GM18507 (cell line): ENCODE measurements at regions not wholly inside any gene's neighbourhood (a gene's known extent, or its start where the extent isn't known, plus 50 kb on each side); places are given as distances from the start of the nearest gene placed in this dataset.

Experiments
- DNase-seq: peaks from one replicate; pipeline ENCODE4 v3.0.0; 2011; ENCODE audit warnings: low read depth; ENCODE audit not compliant: insufficient read length; ENCODE audit errors: extremely low spot score
- FAIRE-seq: peaks from 2 replicates; lab custom pipeline; 2011; peaks lifted over from hg19 to GRCh38; lab: Jason Lieb, UNC

GRCh38 chr15:98131924-98132323 is 171.4 kb downstream of the ARRDC4 start:
- FAIRE-seq (no peak), DNase-seq (no peak)

GRCh38 chr15:98134905-98135304 is 174.4 kb downstream of the ARRDC4 start:
- DNase-seq (no peak), FAIRE-seq (no peak)

GRCh38 chr15:98138910-98139309 is 178.4 kb downstream of the ARRDC4 start:
- no peak for FAIRE-seq

GRCh38 chr15:98139337-98139736 is 178.8 kb downstream of the ARRDC4 start:
- no peak for FAIRE-seq
- no peak for DNase-seq

More at GRCh38 chr15:98138910-98139309, 178.4 kb downstream of the ARRDC4 start:
- no peak for DNase-seq

- no peak for FAIRE-seq
- DNase-seq: no peak
These were observed 182.1 kb downstream of the ARRDC4 start for GRCh38 chr15:98142572-98142971.

- no peak for FAIRE-seq
- DNase-seq: no peak
These were observed 182.6 kb downstream of the ARRDC4 start for GRCh38 chr15:98143116-98143515.

- DNase-seq: no peak
- no peak for FAIRE-seq
These were observed 183.9 kb downstream of the ARRDC4 start for GRCh38 chr15:98144388-98144787.

GRCh38 chr15:98146031-98146820 is 185.7 kb downstream of the ARRDC4 start:
- DNase-seq: no peak
- FAIRE-seq: no peak

GRCh38 chr15:98147415-98147814 is 186.9 kb downstream of the ARRDC4 start:
- DNase-seq: no peak
- FAIRE-seq: no peak

GRCh38 chr15:98150084-98150483 is 189.6 kb downstream of the ARRDC4 start:
- DNase-seq: no peak
- FAIRE-seq: no peak

- FAIRE-seq: no peak
- no peak for DNase-seq
These were observed 190.0 kb downstream of the ARRDC4 start for GRCh38 chr15:98150536-98150935.

- DNase-seq (no peak), FAIRE-seq (no peak)
These were observed 190.6 kb downstream of the ARRDC4 start for GRCh38 chr15:98151096-98151495.

GRCh38 chr15:98152156-98152555 is 191.7 kb downstream of the ARRDC4 start:
- DNase-seq (no peak), FAIRE-seq (no peak)

GRCh38 chr15:98154863-98155262 is 194.4 kb downstream of the ARRDC4 start:
- FAIRE-seq: no peak
- DNase-seq: no peak

GRCh38 chr15:98155356-98155755 is 194.9 kb downstream of the ARRDC4 start:
- no peak for FAIRE-seq
- DNase-seq: no peak

GRCh38 chr15:98160236-98160635 is 199.7 kb downstream of the ARRDC4 start:
- FAIRE-seq: no peak

GRCh38 chr15:98163319-98164045 is 203.0 kb downstream of the ARRDC4 start:
- no peak for FAIRE-seq
- DNase-seq: no peak

More at GRCh38 chr15:98160236-98160635, 199.7 kb downstream of the ARRDC4 start:
- DNase-seq: no peak

- FAIRE-seq (no peak), DNase-seq (no peak)
These were observed 204.1 kb downstream of the ARRDC4 start for GRCh38 chr15:98164571-98164970.

GRCh38 chr15:98164986-98165385 is 204.5 kb downstream of the ARRDC4 start:
- DNase-seq (no peak), FAIRE-seq (no peak)

GRCh38 chr15:98167722-98168268 is 207.3 kb downstream of the ARRDC4 start:
- FAIRE-seq (no peak), DNase-seq (no peak)

GRCh38 chr15:98169551-98169950 is 209.0 kb downstream of the ARRDC4 start:
- FAIRE-seq: no peak
- no peak for DNase-seq
